Astrocyte (in vitro differentiated cells and primary cell): ENCODE measurements at regions not wholly inside any gene's neighbourhood (a gene's known extent, or its start where the extent isn't known, plus 50 kb on each side); places are given as distances from the start of the nearest gene placed in this dataset.

Source experiments
- EZH2 ChIP-seq: IDR thresholded peaks from 2 replicates; pipeline ENCODE4 v1.6.1; 2012; ENCODE audit warnings: mild to moderate bottlenecking, low read length, inconsistent platforms; ENCODE audit not compliant: insufficient read depth
- TF ChIP-seq, protein P1 (sequence below): IDR thresholded peaks from 2 replicates; pipeline ENCODE4 v1.5.1; 2011; ENCODE audit warnings: low read depth, mild to moderate bottlenecking, inconsistent platforms, low read length, moderate library complexity; ENCODE audit not compliant: insufficient read depth

DNA sequence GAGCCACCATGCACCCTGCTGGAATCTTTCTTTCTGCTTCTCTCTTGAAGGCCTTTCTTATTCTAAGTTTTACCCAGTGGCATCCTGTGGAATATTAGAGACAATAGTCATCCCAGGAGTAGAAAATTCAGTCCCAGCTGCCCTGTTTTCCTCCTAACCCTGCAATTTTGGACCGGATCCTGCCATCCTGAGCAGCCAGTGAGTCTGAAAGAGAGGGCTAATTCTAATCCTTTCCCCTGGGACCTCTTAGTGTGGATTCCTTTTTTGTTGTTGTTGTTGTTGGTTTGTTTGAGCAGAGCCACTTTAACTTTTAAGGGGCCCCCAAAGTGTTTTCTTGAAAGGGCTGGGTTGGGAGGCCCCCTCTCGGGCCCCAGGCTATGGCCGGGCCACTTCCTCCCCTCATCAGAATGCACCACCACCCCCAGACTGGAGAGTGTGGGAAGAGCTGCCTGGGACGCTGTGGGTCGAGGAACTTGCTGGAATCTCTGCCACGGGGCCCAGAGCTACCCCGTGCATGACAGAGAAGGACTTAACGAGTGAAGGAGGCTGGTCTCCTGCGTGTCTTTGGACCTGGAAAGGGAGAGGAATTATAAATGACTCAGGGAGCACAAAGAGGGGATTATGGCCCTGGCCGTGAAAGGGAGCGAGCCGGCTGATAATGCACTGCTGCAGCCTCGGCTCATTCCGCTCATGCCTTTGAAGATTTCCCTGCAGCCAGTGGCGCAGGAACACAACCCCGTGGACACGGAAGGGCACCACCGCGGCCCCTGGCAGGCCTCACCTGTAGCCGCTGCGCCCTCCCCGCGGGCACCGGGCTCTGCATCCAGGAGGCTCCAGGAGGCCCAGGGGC, 81.0 kb upstream of the AKT3 start:
- TF ChIP-seq, protein P1, sequence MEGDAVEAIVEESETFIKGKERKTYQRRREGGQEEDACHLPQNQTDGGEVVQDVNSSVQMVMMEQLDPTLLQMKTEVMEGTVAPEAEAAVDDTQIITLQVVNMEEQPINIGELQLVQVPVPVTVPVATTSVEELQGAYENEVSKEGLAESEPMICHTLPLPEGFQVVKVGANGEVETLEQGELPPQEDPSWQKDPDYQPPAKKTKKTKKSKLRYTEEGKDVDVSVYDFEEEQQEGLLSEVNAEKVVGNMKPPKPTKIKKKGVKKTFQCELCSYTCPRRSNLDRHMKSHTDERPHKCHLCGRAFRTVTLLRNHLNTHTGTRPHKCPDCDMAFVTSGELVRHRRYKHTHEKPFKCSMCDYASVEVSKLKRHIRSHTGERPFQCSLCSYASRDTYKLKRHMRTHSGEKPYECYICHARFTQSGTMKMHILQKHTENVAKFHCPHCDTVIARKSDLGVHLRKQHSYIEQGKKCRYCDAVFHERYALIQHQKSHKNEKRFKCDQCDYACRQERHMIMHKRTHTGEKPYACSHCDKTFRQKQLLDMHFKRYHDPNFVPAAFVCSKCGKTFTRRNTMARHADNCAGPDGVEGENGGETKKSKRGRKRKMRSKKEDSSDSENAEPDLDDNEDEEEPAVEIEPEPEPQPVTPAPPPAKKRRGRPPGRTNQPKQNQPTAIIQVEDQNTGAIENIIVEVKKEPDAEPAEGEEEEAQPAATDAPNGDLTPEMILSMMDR, result no peak
- TF ChIP-seq EZH2, result no peak
